BJ (cell line): ENCODE measurements at regions not wholly inside any gene's neighbourhood (a gene's known extent, or its start where the extent isn't known, plus 50 kb on each side); places are given as distances from the start of the nearest gene placed in this dataset.

Experiments
- CTCF ChIA-PET: fragments of 350-600 bp; formaldehyde crosslinking; extraction: SDS; loops from one replicate; lab custom pipeline; 2021; ENCODE audit warnings: antibody characterized with exemption, inconsistent platforms; lab: Yijun Ruan, JAX
- POLR2A ChIA-PET: fragments of 300-600 bp; sonication (Branson Sonifier 250); formaldehyde crosslinking; extraction: SDS; loops from one replicate; lab custom pipeline; 2021; ENCODE audit warnings: antibody characterized with exemption; lab: Charles Lee
- DNase-seq: peaks from one replicate; pipeline ENCODE4 v3.0.0-alpha.2; 2011; ENCODE audit warnings: low read depth
- H3K27me3 ChIP-seq: 2 replicates; pipeline ENCODE4 v1.6.0; 2011; ENCODE audit warnings: low read length; ENCODE audit not compliant: control insufficient read depth, insufficient read depth
- H3K36me3 ChIP-seq: 2 replicates; pipeline ENCODE4 v1.5.1; 2011; ENCODE audit warnings: low read length; ENCODE audit not compliant: control insufficient read depth, insufficient read depth
- H3K4me3 ChIP-seq: 2 replicates; pipeline ENCODE4 v1.5.1; 2011; ENCODE audit warnings: low read depth, mild to moderate bottlenecking, control low read depth, low read length
- TF ChIP-seq, protein P1 (sequence below): IDR thresholded peaks from 2 replicates; pipeline ENCODE4 v1.5.1; 2011; ENCODE audit warnings: low read depth, mild to moderate bottlenecking, control low read depth, inconsistent platforms, low read length, moderate library complexity; ENCODE audit not compliant: insufficient read depth

- ChIA-PET CTCF (interaction anchor here (0.6 to 0.7 kb wide), 3 partner anchors 43 to 283 kb away, joined by 4 read pairs; no protein-coding TSS in a partner anchor), POLR2A (interaction anchor here (0.6 kb wide), 1 partner anchor 161 kb away, joined by 11 read pairs; no protein-coding TSS in a partner anchor)
- H3K4me3 ChIP-seq, result no peak overlapping the region
- H3K36me3 ChIP-seq, result no peaks in the 10 kb centered on the region
- TF ChIP-seq, protein P1, sequence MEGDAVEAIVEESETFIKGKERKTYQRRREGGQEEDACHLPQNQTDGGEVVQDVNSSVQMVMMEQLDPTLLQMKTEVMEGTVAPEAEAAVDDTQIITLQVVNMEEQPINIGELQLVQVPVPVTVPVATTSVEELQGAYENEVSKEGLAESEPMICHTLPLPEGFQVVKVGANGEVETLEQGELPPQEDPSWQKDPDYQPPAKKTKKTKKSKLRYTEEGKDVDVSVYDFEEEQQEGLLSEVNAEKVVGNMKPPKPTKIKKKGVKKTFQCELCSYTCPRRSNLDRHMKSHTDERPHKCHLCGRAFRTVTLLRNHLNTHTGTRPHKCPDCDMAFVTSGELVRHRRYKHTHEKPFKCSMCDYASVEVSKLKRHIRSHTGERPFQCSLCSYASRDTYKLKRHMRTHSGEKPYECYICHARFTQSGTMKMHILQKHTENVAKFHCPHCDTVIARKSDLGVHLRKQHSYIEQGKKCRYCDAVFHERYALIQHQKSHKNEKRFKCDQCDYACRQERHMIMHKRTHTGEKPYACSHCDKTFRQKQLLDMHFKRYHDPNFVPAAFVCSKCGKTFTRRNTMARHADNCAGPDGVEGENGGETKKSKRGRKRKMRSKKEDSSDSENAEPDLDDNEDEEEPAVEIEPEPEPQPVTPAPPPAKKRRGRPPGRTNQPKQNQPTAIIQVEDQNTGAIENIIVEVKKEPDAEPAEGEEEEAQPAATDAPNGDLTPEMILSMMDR, result no peak
- no peaks in the 10 kb centered on the region for H3K27me3 ChIP-seq
- peak; percentile 35 for DNase-seq
Observed at GRCh38 chr5:17089690-17090089, 127.7 kb upstream of the BASP1 start.

- Histone ChIP-seq H3K36me3 (no peaks in the 10 kb centered on the region), H3K27me3 (no peaks in the 10 kb centered on the region), H3K4me3 (no peak overlapping the region)
- POLR2A ChIA-PET, result interaction anchor here (0.6 kb wide), 1 partner anchor 12 kb away, joined by 10 read pairs; no protein-coding TSS in a partner anchor
- DNase-seq, result no peak
- TF ChIP-seq, protein P1, result no peak
- CTCF ChIA-PET, result interaction anchor here (0.6 to 0.7 kb wide), 2 partner anchors 15 to 19 kb away, joined by 3 read pairs; no protein-coding TSS in a partner anchor
Observed at GRCh38 chr5:17090839-17091238, 126.6 kb upstream of the BASP1 start.

- Histone ChIP-seq H3K4me3 (no peak overlapping the region), H3K27me3 (no peaks in the 10 kb centered on the region), H3K36me3 (no peaks in the 10 kb centered on the region)
- ChIA-PET CTCF (no interaction called here), POLR2A (no interaction called here)
- no peak for DNase-seq
- TF ChIP-seq, protein P1, result no peak
Observed at GRCh38 chr5:17094830-17095229, 122.6 kb upstream of the BASP1 start.

GRCh38 chr5:17096952-17097695 is 120.3 kb upstream of the BASP1 start:
- ChIA-PET POLR2A (no interaction called here), CTCF (no interaction called here)
- DNase-seq, result no peak
- TF ChIP-seq, protein P1, result no peak
- Histone ChIP-seq H3K4me3 (no peak overlapping the region), H3K27me3 (no peaks in the 10 kb centered on the region), H3K36me3 (no peaks in the 10 kb centered on the region)

GRCh38 chr5:17099946-17100345 is 117.5 kb upstream of the BASP1 start:
- TF ChIP-seq, protein P1, result no peak
- ChIA-PET CTCF (interaction anchor here (0.6 kb wide), 1 partner anchor 147 kb away, joined by 3 read pairs; no protein-coding TSS in a partner anchor), POLR2A (no interaction called here)

More at GRCh38 chr5:17099946-17100345, 117.5 kb upstream of the BASP1 start:
- H3K36me3 ChIP-seq, result no peaks in the 10 kb centered on the region
- H3K27me3 ChIP-seq, result no peaks in the 10 kb centered on the region
- no peak for DNase-seq
- H3K4me3 ChIP-seq, result no peak overlapping the region
